Glutamatergic neuron (in vitro differentiated cells): ENCODE measurements at regions not wholly inside any gene's neighbourhood (a gene's known extent, or its start where the extent isn't known, plus 50 kb on each side); places are given as distances from the start of the nearest gene placed in this dataset.

ENCODE experiments used
- DNase-seq: peaks from one replicate; pipeline ENCODE4 v3.0.0; 2022
- H3K27ac Mint-ChIP-seq: one replicate; pipeline ENCODE4 v1.8.0; 2020; ENCODE audit warnings: mild to moderate bottlenecking, mixed read lengths, inconsistent platforms; ENCODE audit not compliant: unreplicated experiment
- H3K27me3 Mint-ChIP-seq: one replicate; pipeline ENCODE4 v1.8.0; 2020; ENCODE audit warnings: mild to moderate bottlenecking, moderate library complexity, mixed read lengths, inconsistent platforms; ENCODE audit not compliant: unreplicated experiment
- H3K36me3 Mint-ChIP-seq: one replicate; pipeline ENCODE4 v1.8.0; 2020; ENCODE audit warnings: mild to moderate bottlenecking, mixed read lengths, inconsistent platforms; ENCODE audit not compliant: unreplicated experiment
- H3K4me1 Mint-ChIP-seq: one replicate; pipeline ENCODE4 v1.8.0; 2020; ENCODE audit warnings: mild to moderate bottlenecking, low read depth, mixed read lengths, inconsistent platforms; ENCODE audit not compliant: unreplicated experiment
- H3K4me3 Mint-ChIP-seq: one replicate; pipeline ENCODE4 v1.8.0; 2020; ENCODE audit warnings: mild to moderate bottlenecking, mixed read lengths, inconsistent platforms; ENCODE audit not compliant: unreplicated experiment
- H3K9me3 Mint-ChIP-seq: one replicate; pipeline ENCODE4 v1.8.0; 2020; ENCODE audit warnings: mild to moderate bottlenecking, moderate library complexity, mixed read lengths, inconsistent platforms; ENCODE audit not compliant: unreplicated experiment
- CTCF ChIP-seq: fragments of 200-600 bp; sonication (generic); IDR thresholded peaks from one replicate; pipeline ENCODE4 v1.5.0; 2021; ENCODE audit not compliant: partially characterized antibody, unreplicated experiment

- Mint-ChIP-seq H3K4me1 (no peaks in the 10 kb centered on the region), H3K27ac (no peak overlapping the region), H3K4me3 (no peak overlapping the region), H3K36me3 (peaks cover 8% of the 10 kb centered on the region), H3K9me3 (no peaks in the 10 kb centered on the region), H3K27me3 (peaks cover 1% of the 10 kb centered on the region)
- TF ChIP-seq CTCF: no peak
- no peak for DNase-seq
These were observed 904.1 kb upstream of the MANEA start for GRCh38 chr6:94673251-94673650.

GRCh38 chr6:94670017-94670416 is 907.3 kb upstream of the MANEA start:
- Mint-ChIP-seq H3K27me3 (peaks cover 1% of the 10 kb centered on the region), H3K36me3 (peaks cover 5% of the 10 kb centered on the region), H3K9me3 (no peaks in the 10 kb centered on the region), H3K27ac (no peak overlapping the region), H3K4me1 (no peaks in the 10 kb centered on the region), H3K4me3 (no peak overlapping the region)
- no peak for TF ChIP-seq CTCF
- no peak for DNase-seq

GRCh38 chr6:94668876-94669275 is 908.5 kb upstream of the MANEA start:
- Mint-ChIP-seq H3K27me3 (peaks cover 1% of the 10 kb centered on the region), H3K27ac (no peak overlapping the region), H3K36me3 (no peaks in the 10 kb centered on the region), H3K4me3 (no peak overlapping the region), H3K9me3 (no peaks in the 10 kb centered on the region), H3K4me1 (no peaks in the 10 kb centered on the region)
- no peak for DNase-seq
- no peak for TF ChIP-seq CTCF

GRCh38 chr6:94658929-94659328 is 918.4 kb upstream of the MANEA start:
- Mint-ChIP-seq H3K4me1 (no peaks in the 10 kb centered on the region), H3K36me3 (no peaks in the 10 kb centered on the region), H3K9me3 (no peaks in the 10 kb centered on the region), H3K4me3 (no peak overlapping the region), H3K27ac (no peak overlapping the region), H3K27me3 (no peaks in the 10 kb centered on the region)
- no peak for DNase-seq
- TF ChIP-seq CTCF: no peak

GRCh38 chr6:94651239-94651638 is 926.1 kb upstream of the MANEA start:
- DNase-seq: no peak
- no peaks in the 10 kb centered on the region for H3K27me3 Mint-ChIP-seq
- H3K9me3 Mint-ChIP-seq: no peaks in the 10 kb centered on the region
- H3K27ac Mint-ChIP-seq: no peak overlapping the region
- TF ChIP-seq CTCF: no peak
- no peaks in the 10 kb centered on the region for H3K4me1 Mint-ChIP-seq
- H3K4me3 Mint-ChIP-seq: no peak overlapping the region
- no peaks in the 10 kb centered on the region for H3K36me3 Mint-ChIP-seq
